DND-41 (cell line): ENCODE measurements at regions not wholly inside any gene's neighbourhood (a gene's known extent, or its start where the extent isn't known, plus 50 kb on each side); places are given as distances from the start of the nearest gene placed in this dataset.

Experiments used
- EZH2 ChIP-seq: IDR thresholded peaks from 3 replicates; pipeline ENCODE4 v1.6.1; 2012; ENCODE audit warnings: borderline replicate concordance, low read depth, mild to moderate bottlenecking, moderate library complexity, low read length, inconsistent platforms; ENCODE audit not compliant: severe bottlenecking
- TF ChIP-seq, protein P1 (sequence below): IDR thresholded peaks from 2 replicates; pipeline ENCODE4 v1.5.1; 2012; ENCODE audit warnings: borderline replicate concordance, low read length, moderate library complexity, mild to moderate bottlenecking; ENCODE audit not compliant: poor library complexity, severe bottlenecking; ENCODE audit errors: extremely low read depth

- TF ChIP-seq, protein P1, sequence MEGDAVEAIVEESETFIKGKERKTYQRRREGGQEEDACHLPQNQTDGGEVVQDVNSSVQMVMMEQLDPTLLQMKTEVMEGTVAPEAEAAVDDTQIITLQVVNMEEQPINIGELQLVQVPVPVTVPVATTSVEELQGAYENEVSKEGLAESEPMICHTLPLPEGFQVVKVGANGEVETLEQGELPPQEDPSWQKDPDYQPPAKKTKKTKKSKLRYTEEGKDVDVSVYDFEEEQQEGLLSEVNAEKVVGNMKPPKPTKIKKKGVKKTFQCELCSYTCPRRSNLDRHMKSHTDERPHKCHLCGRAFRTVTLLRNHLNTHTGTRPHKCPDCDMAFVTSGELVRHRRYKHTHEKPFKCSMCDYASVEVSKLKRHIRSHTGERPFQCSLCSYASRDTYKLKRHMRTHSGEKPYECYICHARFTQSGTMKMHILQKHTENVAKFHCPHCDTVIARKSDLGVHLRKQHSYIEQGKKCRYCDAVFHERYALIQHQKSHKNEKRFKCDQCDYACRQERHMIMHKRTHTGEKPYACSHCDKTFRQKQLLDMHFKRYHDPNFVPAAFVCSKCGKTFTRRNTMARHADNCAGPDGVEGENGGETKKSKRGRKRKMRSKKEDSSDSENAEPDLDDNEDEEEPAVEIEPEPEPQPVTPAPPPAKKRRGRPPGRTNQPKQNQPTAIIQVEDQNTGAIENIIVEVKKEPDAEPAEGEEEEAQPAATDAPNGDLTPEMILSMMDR, result no peak
- TF ChIP-seq EZH2, result no peak
Measured at GRCh38 chr5:67731886-67732285, 483.7 kb upstream of the PIK3R1 start.
